NT2/D1 (cell line): ENCODE measurements at regions not wholly inside any gene's neighbourhood (a gene's known extent, or its start where the extent isn't known, plus 50 kb on each side); places are given as distances from the start of the nearest gene placed in this dataset.
"Not testable (repeated sequence)": the region's sequence is repeated elsewhere in the genome, so short reads cannot be mapped to it uniquely, and the experiment has no call there.

Experiments
- DNase-seq: peaks from one replicate; pipeline ENCODE4 v3.0.0-alpha.2; 2011; ENCODE audit warnings: low read depth, low spot score
- H3K27me3 ChIP-seq: 2 replicates; pipeline ENCODE4 v1.6.0; 2011; ENCODE audit warnings: mild to moderate bottlenecking; ENCODE audit not compliant: insufficient read length, insufficient read depth
- H3K36me3 ChIP-seq: 2 replicates; pipeline ENCODE4 v1.6.1; 2011; ENCODE audit warnings: mild to moderate bottlenecking, low read length, mixed read lengths; ENCODE audit not compliant: insufficient read depth, insufficient read length
- H3K4me1 ChIP-seq: 2 replicates; pipeline ENCODE4 v1.5.1; 2011; ENCODE audit not compliant: insufficient read depth, insufficient read length
- H3K4me3 ChIP-seq: 2 replicates; pipeline ENCODE4 v1.5.1; 2011; ENCODE audit warnings: low read depth; ENCODE audit not compliant: insufficient read length
- H3K9ac ChIP-seq: 2 replicates; pipeline ENCODE4 v1.6.0; 2011; ENCODE audit warnings: low read depth; ENCODE audit not compliant: insufficient read length
- H3K9me3 ChIP-seq: 2 replicates; pipeline ENCODE4 v1.5.1; 2011; ENCODE audit warnings: mild to moderate bottlenecking, low read length; ENCODE audit not compliant: insufficient read depth
- SUZ12 ChIP-seq: IDR thresholded peaks from 2 replicates; pipeline ENCODE4 v1.6.1; 2011; ENCODE audit not compliant: insufficient read length, insufficient read depth; ENCODE audit errors: extremely low read depth
- YY1 ChIP-seq: IDR thresholded peaks from 2 replicates; pipeline ENCODE4 v1.6.1; 2011; ENCODE audit not compliant: insufficient read length, insufficient read depth
- ZNF274 ChIP-seq: IDR thresholded peaks from 2 replicates; pipeline ENCODE4 v1.6.1; 2011; ENCODE audit warnings: mild to moderate bottlenecking, low read depth, low read length

- H3K9me3 ChIP-seq, result no peaks in the 10 kb centered on the region
- DNase-seq, result no peak
Measured at GRCh38 chr7:16094651-16095050, 326.7 kb downstream of the CRPPA start.

GRCh38 chr7:16092711-16093110 lies 328.6 kb downstream of the CRPPA start:
- Histone ChIP-seq H3K27me3 (no peaks in the 10 kb centered on the region), H3K9me3 (no peaks in the 10 kb centered on the region), H3K4me3 (no peak overlapping the region), H3K36me3 (no peaks in the 10 kb centered on the region), H3K9ac (no peak overlapping the region), H3K4me1 (no peaks in the 10 kb centered on the region)
- DNase-seq, result no peak
- TF ChIP-seq ZNF274 (no peak), SUZ12 (no peak), YY1 (no peak)

More at GRCh38 chr7:16094651-16095050, 326.7 kb downstream of the CRPPA start:
- H3K4me1 ChIP-seq, result no peaks in the 10 kb centered on the region
- no peak overlapping the region for H3K4me3 ChIP-seq
- no peak for TF ChIP-seq YY1
- TF ChIP-seq ZNF274, result no peak
- TF ChIP-seq SUZ12, result no peak
- no peak overlapping the region for H3K9ac ChIP-seq
- no peaks in the 10 kb centered on the region for H3K27me3 ChIP-seq
- H3K36me3 ChIP-seq, result no peaks in the 10 kb centered on the region

GRCh38 chr7:16091701-16092310 lies 329.5 kb downstream of the CRPPA start:
- no peaks in the 10 kb centered on the region for H3K36me3 ChIP-seq
- no peaks in the 10 kb centered on the region for H3K4me1 ChIP-seq
- TF ChIP-seq ZNF274 (no peak), SUZ12 (no peak), YY1 (no peak)
- H3K4me3 ChIP-seq, result no peak overlapping the region
- H3K9me3 ChIP-seq, result no peaks in the 10 kb centered on the region
- DNase-seq, result no peak
- no peak overlapping the region for H3K9ac ChIP-seq
- H3K27me3 ChIP-seq, result no peaks in the 10 kb centered on the region

GRCh38 chr7:16089801-16090200 lies 331.5 kb downstream of the CRPPA start:
- TF ChIP-seq YY1, result no peak
- Histone ChIP-seq H3K9ac (no peak overlapping the region), H3K9me3 (no peaks in the 10 kb centered on the region), H3K4me1 (no peaks in the 10 kb centered on the region), H3K27me3 (no peaks in the 10 kb centered on the region), H3K36me3 (no peaks in the 10 kb centered on the region), H3K4me3 (no peak overlapping the region)
- no peak for DNase-seq

DNA sequence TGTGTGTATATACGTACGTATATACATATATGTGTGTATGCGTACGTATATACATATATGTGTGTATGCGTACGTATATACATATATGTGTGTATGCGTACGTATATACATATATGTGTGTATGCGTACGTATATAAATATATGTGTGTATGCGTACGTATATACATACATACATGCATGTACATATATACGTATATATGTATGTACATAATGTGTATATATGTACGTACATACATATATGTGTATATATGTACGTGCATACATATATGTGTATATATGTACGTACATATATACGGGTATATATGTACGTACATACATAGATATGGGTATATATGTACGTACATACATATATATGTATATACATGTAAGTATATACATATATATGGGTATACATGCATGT lies 332.1 kb downstream of the CRPPA start:
- no peak for TF ChIP-seq SUZ12
- TF ChIP-seq ZNF274, result no peak
- no peak for TF ChIP-seq YY1
- Histone ChIP-seq H3K27me3 (no peaks in the 10 kb centered on the region), H3K4me1 (no peaks in the 10 kb centered on the region), H3K4me3 (no peak overlapping the region), H3K36me3 (no peaks in the 10 kb centered on the region), H3K9ac (no peak overlapping the region), H3K9me3 (no peaks in the 10 kb centered on the region)
- DNase-seq, result no peak

- H3K36me3 ChIP-seq, result no peaks in the 10 kb centered on the region
- H3K4me3 ChIP-seq, result no peak overlapping the region
- H3K27me3 ChIP-seq, result no peaks in the 10 kb centered on the region
- TF ChIP-seq YY1 (no peak), SUZ12 (no peak), ZNF274 (no peak)
- H3K4me1 ChIP-seq, result no peaks in the 10 kb centered on the region
- no peak overlapping the region for H3K9ac ChIP-seq
- DNase-seq, result no peak
- H3K9me3 ChIP-seq, result no peaks in the 10 kb centered on the region
Measured at GRCh38 chr7:16086743-16087142, 334.6 kb downstream of the CRPPA start.

GRCh38 chr7:16085780-16086179 lies 335.6 kb downstream of the CRPPA start:
- H3K27me3 ChIP-seq, H3K4me1 ChIP-seq, H3K9me3 ChIP-seq, H3K4me3 ChIP-seq, H3K9ac ChIP-seq, H3K36me3 ChIP-seq, DNase-seq: not testable (repeated sequence)

GRCh38 chr7:16084875-16085274 lies 336.5 kb downstream of the CRPPA start:
- no peaks in the 10 kb centered on the region for H3K4me1 ChIP-seq
- no peaks in the 10 kb centered on the region for H3K27me3 ChIP-seq
- H3K9ac ChIP-seq, result no peak overlapping the region
- H3K9me3 ChIP-seq, result no peaks in the 10 kb centered on the region
- H3K4me3 ChIP-seq, result no peak overlapping the region
- no peak for DNase-seq
- no peaks in the 10 kb centered on the region for H3K36me3 ChIP-seq
- TF ChIP-seq SUZ12 (no peak), YY1 (no peak), ZNF274 (no peak)
